GM12864 (cell line): ENCODE measurements at regions not wholly inside any gene's neighbourhood (a gene's known extent, or its start where the extent isn't known, plus 50 kb on each side); places are given as distances from the start of the nearest gene placed in this dataset.

ENCODE experiments used
- DNase-seq: peaks from one replicate; pipeline ENCODE4 v3.0.0-alpha.2; 2011; ENCODE audit warnings: low read depth
- H3K4me3 ChIP-seq: 2 replicates; pipeline ENCODE4 v1.5.1; 2011; ENCODE audit warnings: mild to moderate bottlenecking, low read depth, low read length, control low read depth
- TF ChIP-seq, protein P1 (sequence below): IDR thresholded peaks from 2 replicates; pipeline ENCODE4 v1.5.1; 2011; ENCODE audit warnings: low read depth, mild to moderate bottlenecking, moderate library complexity, low read length, control low read depth, inconsistent platforms; ENCODE audit errors: missing control alignments

- no peak overlapping the region for H3K4me3 ChIP-seq
- TF ChIP-seq, protein P1, sequence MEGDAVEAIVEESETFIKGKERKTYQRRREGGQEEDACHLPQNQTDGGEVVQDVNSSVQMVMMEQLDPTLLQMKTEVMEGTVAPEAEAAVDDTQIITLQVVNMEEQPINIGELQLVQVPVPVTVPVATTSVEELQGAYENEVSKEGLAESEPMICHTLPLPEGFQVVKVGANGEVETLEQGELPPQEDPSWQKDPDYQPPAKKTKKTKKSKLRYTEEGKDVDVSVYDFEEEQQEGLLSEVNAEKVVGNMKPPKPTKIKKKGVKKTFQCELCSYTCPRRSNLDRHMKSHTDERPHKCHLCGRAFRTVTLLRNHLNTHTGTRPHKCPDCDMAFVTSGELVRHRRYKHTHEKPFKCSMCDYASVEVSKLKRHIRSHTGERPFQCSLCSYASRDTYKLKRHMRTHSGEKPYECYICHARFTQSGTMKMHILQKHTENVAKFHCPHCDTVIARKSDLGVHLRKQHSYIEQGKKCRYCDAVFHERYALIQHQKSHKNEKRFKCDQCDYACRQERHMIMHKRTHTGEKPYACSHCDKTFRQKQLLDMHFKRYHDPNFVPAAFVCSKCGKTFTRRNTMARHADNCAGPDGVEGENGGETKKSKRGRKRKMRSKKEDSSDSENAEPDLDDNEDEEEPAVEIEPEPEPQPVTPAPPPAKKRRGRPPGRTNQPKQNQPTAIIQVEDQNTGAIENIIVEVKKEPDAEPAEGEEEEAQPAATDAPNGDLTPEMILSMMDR: no peak
- no peak for DNase-seq
These were observed 55.7 kb upstream of the EGFR start for GRCh38 chr7:54963155-54963554.

DNA sequence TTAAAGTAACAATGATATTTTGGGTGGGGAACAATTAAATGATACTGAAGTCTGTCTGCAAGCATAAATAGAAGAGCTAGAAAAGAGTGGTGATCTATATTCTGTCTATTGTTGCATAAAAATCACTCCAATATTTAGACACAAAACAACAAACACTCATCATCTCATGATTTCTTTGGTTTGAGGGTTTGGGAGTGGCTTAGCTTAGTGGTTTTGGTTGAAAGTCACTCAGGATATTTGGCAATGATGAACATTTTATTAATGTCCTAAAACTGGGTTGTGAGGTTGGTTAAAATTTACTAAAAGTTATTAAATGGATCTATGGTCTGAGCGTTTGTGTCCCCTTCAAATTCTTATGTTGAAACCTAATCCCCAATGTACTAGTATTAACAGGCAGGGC lies 54.7 kb upstream of the EGFR start:
- no peak for DNase-seq
- no peak overlapping the region for H3K4me3 ChIP-seq
- TF ChIP-seq, protein P1: no peak

- TF ChIP-seq, protein P1: no peak
- no peak for DNase-seq
- H3K4me3 ChIP-seq: no peak overlapping the region
These were observed 51.4 kb upstream of the EGFR start for GRCh38 chr7:54967377-54967776.

GRCh38 chr7:54968018-54968417 lies 50.8 kb upstream of the EGFR start:
- TF ChIP-seq, protein P1: no peak
- H3K4me3 ChIP-seq: no peak overlapping the region
- no peak for DNase-seq
